ENCODE measurements at regions not wholly inside any gene's neighbourhood (a gene's known extent, or its start where the extent isn't known, plus 50 kb on each side); places are given as distances from the start of the nearest gene placed in this dataset.
A peak's percentile ranks its signal among the peaks of the same experiment; 100 is the strongest.
"Not testable (repeated sequence)": the region's sequence is repeated elsewhere in the genome, so short reads cannot be mapped to it uniquely, and the experiment has no call there.

DNA sequence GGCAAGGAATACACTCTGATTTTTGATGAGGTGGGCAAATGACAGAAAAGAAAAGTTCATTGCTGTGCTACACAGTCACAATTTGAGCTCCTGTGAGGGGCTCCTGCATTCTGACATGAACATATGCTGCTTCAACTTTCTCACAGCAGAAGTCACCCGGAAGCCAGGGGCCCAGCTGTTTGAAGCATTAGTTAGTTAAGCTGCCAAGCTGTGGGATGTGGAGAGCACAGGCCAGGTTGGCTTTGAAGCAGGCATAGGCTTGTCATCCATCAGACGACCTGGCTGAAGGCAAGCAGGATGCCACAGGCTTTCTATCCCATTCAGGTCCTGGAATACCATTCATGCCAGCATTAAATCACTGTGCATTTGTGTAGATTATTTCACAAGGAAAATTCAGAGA, 63.1 kb downstream of the MTNR1B start:
- no peak for DNase-seq

GRCh38 chr11:93033093-93033492, 63.6 kb downstream of the MTNR1B start:
- no peak for DNase-seq

GRCh38 chr11:93034031-93034722, 64.7 kb downstream of the MTNR1B start:
- DNase-seq: no peak

DNA sequence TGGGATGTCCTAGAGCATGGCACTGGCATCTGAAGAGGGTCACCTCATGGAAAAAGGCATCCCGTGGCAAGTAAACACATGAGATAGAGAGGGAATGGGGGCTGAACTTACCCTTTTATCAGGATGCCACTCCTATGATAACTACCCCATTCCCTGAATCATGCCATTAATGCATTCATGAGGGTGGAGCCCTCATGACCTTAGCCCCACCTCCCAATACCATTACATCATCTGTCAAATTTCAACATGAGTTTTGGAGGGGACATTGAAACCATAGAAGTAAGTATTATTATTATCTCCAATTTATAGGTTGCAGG, 65.2 kb downstream of the MTNR1B start:
- DNase-seq: no peak

- no peak for DNase-seq
Measured at GRCh38 chr11:93038521-93038920, 69.1 kb downstream of the MTNR1B start.

DNA sequence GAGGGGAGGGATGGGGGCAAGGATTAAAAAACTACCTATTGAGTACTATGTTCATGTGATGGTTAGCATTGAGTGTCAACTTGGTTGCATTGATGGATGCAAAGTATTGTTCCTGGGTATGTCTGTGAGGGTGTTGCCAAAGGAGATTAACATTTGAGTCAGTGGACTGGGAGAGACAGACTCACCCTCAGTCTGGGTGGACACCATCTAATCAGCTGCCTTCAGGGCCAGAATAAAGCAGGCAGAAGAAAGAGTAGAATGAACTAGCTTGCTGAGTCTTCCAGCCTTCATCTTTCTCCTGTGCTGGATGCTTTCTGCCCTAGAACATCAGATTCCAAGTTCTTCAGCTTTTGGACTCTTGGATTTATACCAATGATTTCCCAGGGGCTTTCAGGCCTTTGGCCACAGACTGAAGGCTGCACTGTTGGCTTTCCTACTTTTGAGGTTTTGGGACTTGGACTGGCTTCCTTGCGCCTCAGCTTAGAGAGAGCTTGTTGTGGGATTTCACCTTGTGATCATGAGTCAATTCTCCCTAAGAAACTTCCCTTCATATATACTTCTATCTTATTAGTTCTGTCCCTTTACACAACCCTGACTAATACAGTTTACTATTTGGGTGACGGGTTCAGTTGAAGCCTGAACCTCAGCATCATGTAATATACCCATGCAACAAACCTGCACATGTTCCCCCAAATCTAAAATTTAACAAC, 70.2 kb downstream of the MTNR1B start:
- DNase-seq: no peak

DNA sequence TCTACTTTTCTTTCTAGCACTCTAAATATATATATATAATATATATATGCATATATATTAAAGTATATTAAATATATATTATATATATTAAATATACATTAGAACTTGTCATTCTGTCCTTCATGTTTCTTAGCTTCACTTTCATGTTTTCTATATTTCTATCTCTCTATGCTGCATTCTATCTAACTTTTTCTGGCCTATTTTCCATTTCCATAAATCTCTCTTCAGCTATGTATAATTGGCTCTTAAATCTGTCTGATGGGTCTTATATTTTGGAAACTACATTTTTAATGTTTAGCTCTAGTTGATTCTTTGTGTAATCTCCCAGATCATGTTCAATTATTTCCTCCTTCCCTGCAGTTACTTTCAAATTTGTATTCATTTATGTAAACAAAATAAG, 72.2 kb downstream of the MTNR1B start:
- no peak for DNase-seq

- DNase-seq: not testable (repeated sequence)
Measured at GRCh38 chr11:93043186-93043585, 73.7 kb downstream of the MTNR1B start.

- DNase-seq: no peak
Measured at GRCh38 chr11:93049740-93050139, 80.3 kb downstream of the MTNR1B start.

- no peak for DNase-seq
Measured at GRCh38 chr11:93051186-93051585, 81.7 kb downstream of the MTNR1B start.

DNA sequence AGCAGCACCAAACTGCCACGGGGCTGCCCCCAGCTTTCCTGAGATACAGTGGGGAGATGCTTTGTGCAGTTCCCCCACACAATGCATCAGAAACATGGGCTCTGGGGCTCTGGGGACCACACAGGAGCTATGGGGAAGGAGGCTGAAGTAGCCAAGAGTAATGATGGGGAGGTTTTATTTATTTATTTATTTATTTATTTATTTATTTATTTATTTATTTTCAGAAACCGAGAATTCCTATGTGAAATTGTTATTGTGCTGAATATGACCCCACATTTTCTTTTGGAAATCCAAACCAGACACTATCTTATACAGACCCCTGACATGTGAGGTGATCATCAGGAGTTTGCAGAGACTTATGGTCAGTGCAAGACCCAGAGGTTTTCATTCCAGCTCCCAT, 84.4 kb downstream of the MTNR1B start:
- no peak for DNase-seq

DNA sequence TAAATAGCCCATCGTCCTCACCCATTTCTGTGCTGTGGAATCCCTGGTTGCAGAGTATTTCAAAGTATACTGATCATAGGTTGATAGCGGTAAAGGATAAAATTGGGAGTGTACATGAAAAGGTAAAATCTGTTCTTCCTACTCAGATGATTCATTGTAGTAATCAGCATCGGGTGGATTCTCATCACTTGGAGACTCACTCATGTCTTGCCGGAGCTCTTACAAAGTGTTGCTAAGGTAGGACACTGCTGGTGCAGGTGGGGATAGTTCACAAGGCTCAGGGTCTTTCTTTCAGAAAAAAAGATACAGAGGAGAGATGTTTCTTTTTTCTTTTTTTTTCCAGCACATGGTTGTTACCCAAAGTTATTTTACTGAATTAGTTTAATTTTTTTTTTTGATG, 84.8 kb downstream of the MTNR1B start:
- DNase-seq: no peak

DNA sequence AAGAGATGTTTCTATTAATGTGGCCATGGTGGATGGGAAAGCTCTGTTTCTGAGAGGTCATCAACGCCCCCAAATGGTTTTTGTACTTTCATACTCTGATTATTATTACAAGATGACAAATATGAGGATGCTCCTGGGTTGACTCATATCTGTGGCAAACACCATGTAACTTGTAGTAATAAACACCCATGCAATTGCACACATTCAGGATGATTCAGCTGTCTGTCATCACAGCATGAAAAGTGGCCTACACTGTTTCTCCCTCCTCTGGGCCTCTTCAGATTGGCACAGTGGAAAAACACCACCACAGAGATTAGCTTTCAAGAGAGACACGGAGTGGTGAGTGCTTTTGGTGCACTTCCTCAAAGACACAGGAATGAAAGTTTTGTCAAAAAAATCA, 85.4 kb downstream of the MTNR1B start:
- no peak for DNase-seq

- DNase-seq: peak; percentile 22
Measured at GRCh38 chr11:93059117-93059957, 89.9 kb downstream of the MTNR1B start.

GRCh38 chr11:93063086-93063485, 93.6 kb downstream of the MTNR1B start:
- no peak for DNase-seq

DNA sequence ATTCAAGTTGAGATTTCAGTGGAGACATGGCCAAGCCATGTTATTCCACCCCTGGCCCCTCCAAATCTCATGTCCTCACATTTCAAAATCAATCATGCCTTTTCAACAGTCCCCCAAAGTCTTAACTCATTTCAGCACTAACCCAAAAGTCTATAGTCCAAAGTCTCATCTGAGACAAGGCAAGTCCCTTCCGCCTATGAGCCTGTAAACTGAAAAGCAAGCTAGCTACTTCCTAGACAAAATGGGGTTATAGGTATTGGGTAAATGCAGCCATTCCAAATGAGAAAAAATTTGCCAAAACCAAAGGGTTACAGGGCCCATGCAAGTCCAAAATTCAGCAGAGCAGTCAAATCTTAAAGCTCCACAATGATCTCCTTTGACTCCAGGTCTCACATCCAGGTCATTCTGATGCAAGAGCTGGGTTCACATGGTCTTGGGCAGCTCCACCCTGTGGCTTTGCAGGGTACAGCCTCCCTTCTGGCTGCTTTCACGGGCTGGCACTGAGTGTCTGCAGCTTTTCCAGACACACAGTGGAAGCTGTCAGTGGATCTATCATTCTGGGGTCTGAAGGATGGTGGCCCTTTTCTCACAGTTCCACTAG, 95.7 kb downstream of the MTNR1B start:
- DNase-seq: not testable (repeated sequence)

DNA sequence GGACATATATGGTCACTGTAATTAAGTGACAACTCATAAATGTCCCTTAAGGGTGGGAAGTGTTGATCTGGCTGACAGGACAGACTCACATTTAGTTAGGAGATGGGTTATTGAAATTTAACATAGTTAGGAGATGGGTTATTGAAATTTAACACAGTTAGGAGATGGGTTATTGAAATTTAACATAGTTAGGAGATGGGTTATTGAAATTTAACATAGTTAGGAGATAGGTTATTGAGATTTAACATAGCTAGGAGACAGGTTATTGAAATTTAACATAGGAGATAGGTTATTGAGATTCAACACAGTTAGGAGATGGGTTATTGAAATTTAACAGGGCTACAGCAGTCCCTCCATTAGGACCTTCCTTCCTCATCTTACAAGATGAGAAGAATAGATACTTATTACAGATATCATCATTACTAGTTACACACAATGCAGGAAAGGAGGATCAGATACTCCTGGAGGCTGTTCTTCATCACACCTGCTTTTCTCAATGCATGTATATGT, 98.5 kb downstream of the MTNR1B start:
- DNase-seq: no peak

DNA sequence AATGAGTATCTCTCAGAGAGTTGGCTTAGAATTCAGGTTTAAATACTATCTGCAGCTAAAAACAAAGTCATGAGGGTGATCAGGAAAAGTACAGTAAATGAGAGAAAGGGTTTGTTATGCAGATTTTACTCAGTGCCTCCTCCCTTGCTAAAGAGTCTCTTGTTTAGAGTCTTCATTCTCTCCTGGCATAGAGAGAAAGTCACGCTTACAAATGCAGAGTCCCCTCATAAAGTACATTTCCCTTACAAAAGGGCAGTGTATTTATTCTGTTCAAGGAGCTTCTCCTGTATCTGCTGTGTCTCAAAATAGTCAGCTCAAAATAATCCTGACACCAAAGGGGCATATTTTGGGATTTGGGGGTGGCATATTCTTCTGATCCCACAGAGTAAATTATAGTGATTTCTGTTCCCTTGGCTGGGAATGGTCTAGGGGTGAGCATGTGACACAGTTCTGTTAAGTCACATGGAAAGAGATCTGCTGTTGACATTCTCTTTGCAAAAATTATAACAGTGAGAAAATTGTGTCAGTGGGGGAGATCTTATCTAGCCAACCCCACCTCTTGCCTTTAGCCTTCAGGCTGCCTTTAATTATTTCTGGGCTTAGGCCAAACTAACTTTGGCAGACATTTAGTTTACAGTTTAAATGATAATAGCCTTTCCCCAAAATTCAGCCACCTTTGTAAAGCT, 102.9 kb downstream of the MTNR1B start:
- DNase-seq: peak; percentile 48

DNA sequence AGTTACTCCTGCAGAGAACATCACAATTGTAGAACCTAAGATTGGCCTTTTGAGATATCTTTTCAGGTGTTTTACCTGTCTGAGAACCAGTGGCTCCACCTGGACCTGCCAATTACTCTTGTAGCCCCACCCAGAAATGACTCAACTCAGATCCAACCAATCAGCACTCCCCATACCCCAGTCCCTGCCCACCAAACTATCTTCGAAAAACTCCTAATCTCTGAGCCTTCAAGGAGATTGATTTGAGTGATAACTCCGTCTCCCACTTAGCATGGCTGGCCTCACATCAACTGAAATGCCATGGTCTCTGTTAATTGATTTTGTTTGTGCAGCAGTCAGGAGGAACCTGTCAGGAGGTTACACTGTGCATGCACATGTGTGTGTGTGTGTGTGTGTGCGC, 103.6 kb downstream of the MTNR1B start:
- no peak for DNase-seq

- no peak for DNase-seq
Measured at GRCh38 chr11:93073508-93074280, 104.2 kb downstream of the MTNR1B start.

GRCh38 chr11:93074352-93074751, 104.9 kb downstream of the MTNR1B start:
- no peak for DNase-seq

GRCh38 chr11:93075782-93076181, 106.3 kb downstream of the MTNR1B start:
- DNase-seq: no peak

Data from NCI-H1105 (cell line).